Hippocampal formation (tissue), 2 donors: ENCODE measurements at regions not wholly inside any gene's neighbourhood (a gene's known extent, or its start where the extent isn't known, plus 50 kb on each side); places are given as distances from the start of the nearest gene placed in this dataset.

Source experiments
- DNase-seq, 2 donors: peaks; one replicate each; lab custom pipeline; 2025; lab: John Stamatoyannopoulos, UW

GRCh38 chr2:126827371-126827770, 71.3 kb upstream of the TEX51 start:
- no peak for DNase-seq

- no peak for DNase-seq
These were observed 70.6 kb upstream of the TEX51 start for GRCh38 chr2:126828051-126828450.

GRCh38 chr2:126828491-126828890, 70.2 kb upstream of the TEX51 start:
- no peak for DNase-seq

GRCh38 chr2:126831234-126832005, 67.3 kb upstream of the TEX51 start:
- no peak for DNase-seq

- DNase-seq, result no peak
These were observed 66.7 kb upstream of the TEX51 start for GRCh38 chr2:126832014-126832413.

GRCh38 chr2:126832757-126833156, 65.9 kb upstream of the TEX51 start:
- no peak for DNase-seq

GRCh38 chr2:126834006-126834659, 64.6 kb upstream of the TEX51 start:
- no peak for DNase-seq

GRCh38 chr2:126835261-126835660, 63.4 kb upstream of the TEX51 start:
- no peak for DNase-seq

GRCh38 chr2:126835831-126836230, 62.9 kb upstream of the TEX51 start:
- DNase-seq, result no peak

GRCh38 chr2:126836761-126837679, 61.7 kb upstream of the TEX51 start:
- DNase-seq, result no peak

GRCh38 chr2:126837966-126838715, 60.5 kb upstream of the TEX51 start:
- DNase-seq, result no peak

GRCh38 chr2:126838716-126838985, 60.0 kb upstream of the TEX51 start:
- no peak for DNase-seq

- no peak for DNase-seq
These were observed 58.9 kb upstream of the TEX51 start for GRCh38 chr2:126839796-126840195.

- DNase-seq, result no peak
These were observed 55.6 kb upstream of the TEX51 start for GRCh38 chr2:126843081-126843480.

GRCh38 chr2:126846241-126846640, 52.4 kb upstream of the TEX51 start:
- DNase-seq, result no peak
